ENCODE measurements at regions not wholly inside any gene's neighbourhood (a gene's known extent, or its start where the extent isn't known, plus 50 kb on each side); places are given as distances from the start of the nearest gene placed in this dataset.
"Not testable (repeated sequence)": the region's sequence is repeated elsewhere in the genome, so short reads cannot be mapped to it uniquely, and the experiment has no call there.

DNA sequence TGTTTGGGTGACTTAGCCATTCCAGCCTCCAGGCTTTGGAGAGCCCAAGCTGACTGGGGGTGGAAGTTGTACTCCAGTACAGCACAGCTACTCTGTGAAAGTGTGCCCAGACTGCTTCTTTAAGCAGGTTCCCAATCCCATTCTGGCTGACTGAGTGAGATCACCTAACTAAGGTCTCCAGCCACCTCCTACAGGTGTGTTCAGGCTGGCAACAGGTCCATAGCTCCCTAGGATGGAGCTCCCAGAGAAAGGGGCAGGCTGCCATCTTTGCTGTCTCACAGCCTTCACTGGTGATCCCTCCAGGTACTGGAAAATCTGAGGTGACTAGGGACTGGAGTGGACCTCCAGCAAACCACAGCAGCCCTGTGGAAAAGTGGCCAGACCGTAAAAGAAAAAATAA lies 445.3 kb upstream of the KCNMB2 start:
- DNase-seq (ENCODE audit: low read depth in 3 of 3): no peak

DNA sequence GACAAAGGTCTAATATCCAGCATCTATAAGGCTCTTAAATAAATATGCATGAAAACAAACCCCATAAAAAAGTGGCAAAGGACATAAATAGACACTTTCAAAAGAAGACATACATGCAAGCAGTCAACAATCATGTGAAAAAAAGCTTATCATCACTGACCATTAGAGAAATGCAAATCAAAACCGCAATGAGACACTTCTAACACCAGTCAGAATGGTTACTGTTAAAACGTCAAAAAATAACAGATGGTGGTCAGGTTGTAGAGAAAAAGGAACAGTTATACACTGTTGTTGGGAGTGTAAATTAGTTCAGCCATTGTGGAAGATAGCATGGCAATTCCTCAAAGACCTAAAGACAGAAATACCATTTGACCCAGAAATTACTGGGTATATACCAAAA lies 440.7 kb upstream of the KCNMB2 start:
- no peak for DNase-seq (ENCODE audit: low read depth in 3 of 3)

DNA sequence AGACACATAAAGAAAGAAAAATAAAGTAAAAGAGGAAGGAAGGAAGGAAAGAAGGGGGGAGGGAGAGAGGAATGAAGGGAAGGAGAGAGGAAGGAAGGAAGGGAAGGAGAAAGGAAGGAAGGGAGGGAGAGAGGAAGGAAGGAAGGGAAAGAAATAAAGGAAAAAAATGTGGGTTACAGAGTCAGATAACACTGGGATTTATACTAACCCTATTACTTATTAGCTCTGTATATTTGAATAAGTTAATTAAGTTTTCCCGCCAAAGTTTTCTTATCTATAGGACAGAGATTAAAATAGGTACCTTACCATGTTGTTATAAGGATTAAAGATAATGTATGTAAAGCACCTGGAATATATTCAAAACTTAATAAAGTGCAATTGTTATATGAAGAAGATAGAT lies 439.3 kb upstream of the KCNMB2 start:
- DNase-seq (ENCODE audit: low read depth in 3 of 3): no peak

DNA sequence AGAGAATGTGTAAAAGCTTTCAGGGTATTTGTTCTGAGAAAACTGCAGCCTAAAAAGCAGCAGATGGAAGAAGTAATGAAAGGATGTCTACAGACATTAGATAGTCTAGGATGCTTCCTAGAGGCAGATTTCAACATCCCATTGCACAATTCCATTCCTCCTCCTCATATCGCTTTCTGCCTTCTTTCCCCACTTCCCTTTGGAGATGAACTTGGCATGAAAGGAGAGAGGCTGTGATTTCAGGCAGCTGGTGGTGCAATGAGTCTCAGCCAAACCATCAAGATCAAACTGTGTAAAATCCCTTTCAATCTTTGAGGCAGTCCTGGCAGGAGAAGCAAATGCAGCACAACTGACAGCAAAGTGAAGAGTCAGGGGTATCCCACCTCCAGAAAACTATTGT lies 438.7 kb upstream of the KCNMB2 start:
- no peak for DNase-seq (ENCODE audit: low read depth in 3 of 3)

DNA sequence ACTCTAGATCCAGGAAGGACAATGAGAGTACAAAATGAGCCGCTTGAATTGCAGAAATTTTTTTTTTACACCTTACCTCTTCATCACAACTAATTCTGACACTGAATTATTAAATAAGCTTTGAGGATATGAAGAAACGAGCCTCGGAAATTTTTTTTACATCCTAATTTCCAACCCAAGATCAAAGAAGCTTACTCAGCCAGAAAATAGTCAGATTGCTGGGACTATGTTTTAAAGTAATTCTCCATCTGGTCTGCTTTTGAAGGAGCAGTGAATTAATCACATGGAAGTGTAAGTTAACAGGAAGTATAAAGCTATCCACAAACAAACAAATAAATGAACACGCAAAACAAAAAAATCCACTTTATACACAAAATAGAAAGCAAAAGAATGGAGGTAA lies 437.0 kb upstream of the KCNMB2 start:
- DNase-seq (ENCODE audit: low read depth in 3 of 3): no peak

DNA sequence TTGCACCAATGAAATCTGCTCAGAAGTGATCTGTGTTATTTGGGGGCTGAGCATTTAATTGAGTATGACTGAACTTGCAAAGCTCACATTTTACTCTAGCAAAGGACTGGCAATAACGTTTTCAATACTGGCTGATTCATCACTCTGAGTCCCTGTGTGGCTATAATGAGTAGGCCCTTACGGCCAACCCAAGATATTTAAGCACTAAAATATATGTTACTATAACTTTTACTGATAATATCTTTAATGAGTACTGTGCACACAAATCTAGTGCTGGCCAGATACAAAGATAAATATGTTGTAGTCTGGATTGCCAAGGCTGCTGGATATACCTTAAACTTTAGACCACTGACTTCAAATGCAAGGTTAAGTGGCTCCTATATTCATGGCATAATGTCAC lies 436.4 kb upstream of the KCNMB2 start:
- DNase-seq (ENCODE audit: low read depth in 3 of 3): no peak

DNA sequence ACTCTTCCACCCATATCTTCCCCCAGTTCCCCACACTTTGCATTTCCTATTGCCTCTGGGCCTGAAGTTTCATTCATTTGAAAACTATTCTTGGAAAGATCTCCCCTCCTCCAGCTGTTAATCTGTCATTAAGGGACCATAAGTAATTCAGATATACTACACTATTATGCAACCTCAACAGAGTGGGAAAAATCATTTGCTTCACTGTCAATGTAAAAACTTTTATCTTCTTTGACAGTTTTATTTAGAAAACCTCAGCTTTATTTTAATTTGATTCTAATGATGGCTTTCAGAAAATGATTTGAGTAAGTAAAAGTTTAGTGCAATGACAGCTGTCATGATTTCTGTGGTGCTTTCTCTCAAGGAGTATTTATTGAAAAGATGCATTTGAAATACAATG lies 435.3 kb upstream of the KCNMB2 start:
- no peak for DNase-seq (ENCODE audit: low read depth in 3 of 3)

DNA sequence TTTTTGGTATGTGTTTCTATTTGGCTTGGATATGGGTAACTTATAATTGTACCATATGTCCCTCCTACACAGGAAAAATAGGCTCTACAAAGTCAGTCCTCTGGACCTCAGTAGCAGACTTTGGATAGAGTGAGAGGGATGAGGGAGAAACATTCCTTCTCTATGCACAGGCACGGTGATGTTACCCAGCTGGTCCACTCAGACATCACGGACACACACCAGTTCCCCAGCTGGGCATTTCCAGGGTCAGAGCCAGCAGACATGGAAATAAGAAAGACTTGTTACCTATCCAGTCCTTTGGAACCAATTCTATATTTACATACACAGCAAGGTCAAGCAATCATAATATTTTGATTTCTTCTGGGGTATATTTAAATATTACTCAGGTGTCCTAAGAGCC lies 433.1 kb upstream of the KCNMB2 start:
- DNase-seq (ENCODE audit: low read depth in 3 of 3): no peak

DNA sequence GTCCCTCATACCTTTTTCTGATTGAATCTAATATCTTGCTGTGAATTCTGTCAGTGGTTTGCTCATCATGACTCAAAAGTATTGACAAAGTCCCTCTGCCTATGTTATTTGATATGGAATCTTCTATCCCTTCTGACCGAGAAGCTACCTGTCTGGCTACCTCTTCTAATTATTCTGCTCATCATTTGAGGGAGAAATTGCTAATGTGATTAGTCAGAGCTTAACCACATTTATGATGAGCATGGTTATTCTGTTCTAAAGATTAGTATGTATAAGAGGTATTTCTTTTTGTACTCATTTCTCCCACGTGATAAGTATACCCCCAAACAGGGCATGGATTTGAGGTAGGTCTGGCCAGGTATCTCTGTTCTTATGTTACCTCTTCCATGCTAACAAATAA lies 428.4 kb upstream of the KCNMB2 start:
- DNase-seq (ENCODE audit: low read depth in 3 of 3): no peak

DNA sequence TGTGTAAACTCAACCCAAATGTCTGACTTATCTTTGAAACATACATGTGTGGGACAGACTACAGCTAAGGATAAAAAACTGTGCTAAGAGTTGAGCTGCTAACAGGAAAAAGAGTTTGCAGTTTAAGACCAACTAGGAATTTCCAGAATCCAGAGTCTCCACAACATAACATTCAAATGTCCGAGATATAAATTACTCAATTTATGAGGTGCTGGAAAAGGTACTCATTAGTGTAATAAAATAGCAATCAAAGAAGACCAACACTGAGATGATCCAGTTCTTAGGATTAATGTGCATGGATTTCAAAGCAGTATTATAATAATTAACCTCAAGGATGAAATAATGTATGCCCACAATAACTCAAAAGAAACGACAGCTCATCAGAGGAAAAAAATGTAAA lies 426.5 kb upstream of the KCNMB2 start:
- no peak for DNase-seq (ENCODE audit: low read depth in 3 of 3)

DNA sequence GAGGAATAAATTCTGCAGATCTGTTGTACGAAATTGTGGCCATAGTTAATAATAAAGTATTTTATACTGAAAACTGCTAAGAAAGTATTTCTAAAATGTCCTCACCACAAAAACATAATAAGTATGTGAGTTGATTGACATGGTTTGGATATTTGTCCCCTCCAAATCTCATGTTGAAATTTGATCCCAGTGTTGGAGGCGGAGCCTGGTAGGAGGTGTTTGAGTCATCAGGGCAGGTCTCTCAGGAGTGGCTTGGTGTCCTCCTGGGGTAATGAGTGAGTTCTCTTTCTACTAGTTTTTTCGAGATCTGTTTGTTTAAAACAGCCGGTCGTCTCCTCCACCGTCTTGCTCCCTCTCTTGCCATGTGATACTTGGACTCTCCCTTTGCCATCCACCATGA lies 424.1 kb upstream of the KCNMB2 start:
- no peak for DNase-seq (ENCODE audit: low read depth in 3 of 3)

DNA sequence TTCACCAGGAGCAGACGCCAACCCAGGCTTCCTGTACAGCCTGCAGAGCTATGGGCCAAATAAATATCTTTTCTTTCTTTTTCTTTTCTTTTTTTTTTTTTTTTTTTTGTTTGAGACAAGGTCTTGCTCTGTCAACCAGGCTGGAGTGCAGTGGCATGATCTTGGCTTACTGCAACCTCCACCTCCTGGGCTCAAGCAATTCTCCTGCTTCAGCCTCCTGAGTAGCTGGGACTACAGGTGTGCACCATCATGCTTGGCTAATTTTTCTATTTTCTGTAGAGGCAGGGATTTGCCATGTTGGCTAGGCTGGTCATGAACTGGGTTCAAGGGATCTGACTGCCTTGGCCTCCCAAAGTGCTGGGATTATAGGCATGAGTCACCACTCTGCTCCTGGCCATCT lies 423.7 kb upstream of the KCNMB2 start:
- not testable (repeated sequence) for DNase-seq (ENCODE audit: low read depth in 3 of 3)

DNA sequence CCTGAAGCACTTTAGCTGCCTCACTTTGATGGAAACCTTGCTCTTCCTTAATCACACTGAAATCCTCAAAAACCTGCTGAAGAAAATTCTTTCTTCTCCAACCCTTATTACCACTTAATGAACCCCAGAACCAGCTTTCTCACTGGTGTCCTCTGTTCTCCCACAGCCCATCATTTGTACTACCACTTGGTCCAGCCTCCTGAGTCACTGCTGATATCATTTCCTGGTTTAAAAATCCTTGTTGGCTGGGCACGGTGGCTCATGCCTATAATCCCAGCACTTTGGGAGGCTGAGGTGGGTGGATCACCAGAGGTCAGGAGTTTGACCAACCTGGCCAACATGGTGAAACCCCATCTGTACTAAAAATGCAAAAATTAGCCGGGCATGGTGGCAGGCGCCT lies 418.6 kb upstream of the KCNMB2 start:
- no peak for DNase-seq (ENCODE audit: low read depth in 3 of 3)

DNA sequence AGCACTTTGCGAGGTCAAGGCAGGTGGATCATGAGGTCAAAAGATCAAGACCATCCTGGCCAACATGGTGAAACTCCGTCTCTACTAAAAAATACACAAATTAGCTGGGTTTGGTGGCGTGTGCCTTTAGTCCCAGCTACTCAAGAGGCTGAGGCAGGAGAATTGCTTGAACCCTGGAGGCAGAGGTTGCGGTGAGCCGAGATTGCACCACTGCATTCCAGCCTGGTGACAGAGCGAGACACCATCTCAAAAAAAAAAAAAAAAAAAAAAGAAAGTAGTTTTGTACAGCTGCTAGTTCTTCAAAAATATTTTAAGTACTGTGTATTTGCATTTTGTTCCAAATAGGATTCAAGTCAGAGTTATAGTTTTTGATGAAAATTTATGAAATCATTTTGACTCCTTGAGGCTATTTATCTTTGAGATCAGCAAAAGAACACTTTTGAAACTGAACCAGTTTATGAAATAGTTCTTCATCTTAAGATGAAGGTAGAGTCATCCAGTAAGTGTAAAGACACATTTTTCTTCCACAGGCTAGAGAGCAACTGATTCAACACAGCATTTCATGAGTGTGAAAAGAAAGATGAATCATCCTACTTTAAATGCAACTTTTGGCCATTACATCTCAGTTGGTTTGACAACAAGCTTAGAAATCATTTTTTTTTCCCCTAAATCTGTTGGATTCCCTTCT lies 416.5 kb upstream of the KCNMB2 start:
- DNase-seq (ENCODE audit: low read depth in 3 of 3): not testable (repeated sequence)

DNA sequence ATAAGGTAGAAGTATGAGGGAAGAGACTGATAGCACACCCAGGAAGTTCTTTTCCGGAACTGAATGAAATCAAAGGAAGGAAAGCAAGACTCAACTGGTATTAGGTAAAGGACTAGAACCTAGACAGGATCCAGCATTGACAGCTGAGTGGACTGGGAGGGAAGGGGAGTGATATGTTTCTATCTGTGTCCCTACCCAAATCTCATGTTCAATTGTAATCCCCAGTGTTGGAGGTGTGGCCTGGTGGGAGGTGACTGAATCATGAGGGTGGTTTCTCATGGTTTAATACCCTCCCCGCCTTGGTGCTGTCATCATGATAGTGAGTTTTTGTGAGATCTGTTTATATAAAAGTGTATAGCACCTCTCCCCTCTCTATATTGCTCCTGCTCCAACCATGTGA lies 415.9 kb upstream of the KCNMB2 start:
- DNase-seq (ENCODE audit: low read depth in 3 of 3): no peak

DNA sequence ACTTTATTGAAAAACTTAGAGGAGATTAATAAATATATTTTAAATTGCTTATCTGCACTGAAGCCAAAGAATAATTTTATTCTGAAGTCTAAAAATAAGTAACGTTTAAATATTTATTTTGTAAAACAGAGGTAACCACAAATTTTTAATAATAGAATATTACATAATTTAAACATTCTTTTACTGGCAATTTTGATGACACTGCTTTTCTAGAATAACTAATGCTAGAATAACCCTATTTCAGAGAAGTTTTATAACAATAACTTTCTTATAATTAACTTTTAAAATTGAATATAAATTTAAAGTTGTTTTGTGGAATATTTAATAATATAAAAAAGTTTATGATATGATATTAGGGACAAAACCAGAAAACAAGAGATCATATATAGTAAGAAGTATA lies 409.6 kb upstream of the KCNMB2 start:
- DNase-seq (ENCODE audit: low read depth in 3 of 3): no peak

DNA sequence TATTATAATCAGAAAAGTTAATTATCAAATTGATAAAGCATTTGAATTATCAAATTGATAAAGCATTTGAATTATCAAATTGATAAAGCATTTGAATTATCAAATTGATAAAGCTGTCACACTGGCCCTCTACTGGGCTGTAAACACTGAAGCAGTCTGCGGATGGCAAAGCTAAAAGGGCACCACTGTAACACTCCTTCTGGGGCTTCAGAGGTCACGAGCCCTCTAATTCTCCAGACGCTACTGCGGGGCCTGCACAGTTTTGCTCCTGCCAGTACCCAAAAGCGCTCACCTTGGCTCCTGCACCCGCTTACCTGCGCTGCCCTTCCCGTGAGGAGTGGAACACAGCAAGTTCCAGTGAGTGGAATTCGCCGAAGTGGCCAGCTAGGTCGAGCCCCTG lies 409.0 kb upstream of the KCNMB2 start:
- no peak for DNase-seq (ENCODE audit: low read depth in 3 of 3)

DNA sequence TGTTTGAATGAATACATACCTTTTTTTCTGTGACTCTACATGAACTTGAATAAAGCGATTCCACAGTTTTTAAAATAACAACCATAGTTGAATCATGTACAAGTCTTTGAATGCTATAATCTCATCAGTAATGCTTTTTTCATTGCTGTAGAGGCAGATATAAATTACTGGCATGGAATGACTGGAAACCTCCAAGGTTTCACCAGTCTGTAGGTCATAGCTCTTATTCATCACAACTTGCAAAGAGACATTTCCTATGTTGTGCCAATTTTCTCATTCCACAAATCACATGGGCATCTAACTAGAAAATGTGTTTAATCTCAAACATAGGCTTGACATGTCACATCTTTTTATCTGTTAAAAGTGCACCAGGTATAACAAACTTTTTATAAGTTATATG lies 407.1 kb upstream of the KCNMB2 start:
- DNase-seq (ENCODE audit: low read depth in 3 of 3): no peak

DNA sequence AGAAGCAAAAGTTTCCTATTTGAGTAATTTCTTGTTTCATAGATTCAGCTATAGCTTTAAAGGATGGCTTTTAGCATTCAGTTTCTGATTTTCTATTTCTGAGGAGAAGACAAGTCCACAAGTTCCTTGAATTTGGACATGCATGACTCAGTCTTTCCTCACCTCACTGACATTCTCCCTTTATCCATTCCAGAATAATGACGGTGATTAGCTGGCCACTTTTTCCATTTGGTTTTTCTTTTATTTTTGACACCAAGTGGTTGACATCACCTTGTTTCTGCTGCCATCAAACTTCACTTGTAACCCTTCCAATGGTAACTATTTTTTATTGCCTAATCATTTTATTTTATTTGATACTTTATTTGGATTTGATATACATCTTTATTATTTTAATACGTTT lies 404.4 kb upstream of the KCNMB2 start:
- DNase-seq (ENCODE audit: low read depth in 3 of 3): no peak

DNA sequence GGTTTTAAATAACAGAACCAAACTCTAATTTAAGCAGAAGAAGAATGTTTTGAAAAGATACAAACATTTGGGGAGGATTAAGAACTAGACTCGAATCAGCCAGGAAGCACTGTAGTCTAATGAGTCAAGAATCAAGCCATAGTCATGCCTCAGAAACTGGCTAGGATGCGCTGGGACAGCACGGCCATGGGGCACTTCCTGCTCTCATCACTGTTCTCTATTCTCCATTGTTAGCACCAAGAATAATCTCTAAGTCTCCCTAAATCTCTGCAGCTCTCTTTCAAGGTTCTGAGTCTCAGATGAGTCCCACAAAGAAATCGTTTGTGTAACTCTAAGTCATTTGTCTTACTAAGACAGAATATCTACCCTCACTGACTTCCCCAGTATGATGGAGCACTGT lies 399.0 kb upstream of the KCNMB2 start:
- DNase-seq (ENCODE audit: low read depth in 3 of 3): no peak

DNA sequence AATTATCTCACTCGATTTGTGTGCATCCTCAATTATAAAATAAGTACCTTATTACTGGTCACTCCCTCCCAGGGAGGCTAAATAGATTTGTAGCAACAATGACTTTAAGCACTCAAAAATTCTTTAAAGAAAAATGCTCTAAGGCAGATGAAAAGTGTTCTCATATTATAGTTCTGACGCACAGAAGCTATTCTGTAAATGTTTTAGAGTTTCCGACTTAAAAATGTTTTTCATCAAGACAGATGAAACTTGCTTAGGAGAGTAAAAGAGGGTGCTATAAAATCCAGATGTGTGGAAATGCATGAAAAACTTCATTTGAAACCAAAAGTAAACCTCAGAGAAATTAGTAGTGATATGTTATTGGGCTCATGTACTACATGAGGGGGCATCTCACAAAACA lies 398.4 kb upstream of the KCNMB2 start:
- no peak for DNase-seq (ENCODE audit: low read depth in 3 of 3)

DNA sequence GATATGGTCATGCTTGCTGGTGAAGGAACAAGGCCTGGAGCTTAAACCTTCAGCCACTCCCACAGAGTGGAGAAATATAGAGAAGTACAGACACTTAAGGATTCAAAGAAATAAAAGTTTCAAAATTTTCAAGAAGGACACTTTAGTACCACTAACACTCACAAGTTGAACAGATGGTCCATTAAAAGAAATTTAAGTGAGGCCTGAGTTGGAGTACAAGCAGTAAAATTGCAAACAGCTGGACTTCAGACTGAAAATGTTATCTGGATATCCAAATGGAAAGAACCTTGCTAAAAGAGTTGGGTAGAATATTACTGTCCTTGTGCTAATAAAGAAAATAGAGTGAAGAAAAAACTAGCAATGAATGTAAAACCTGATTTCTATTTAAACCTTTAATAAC lies 397.1 kb upstream of the KCNMB2 start:
- DNase-seq (ENCODE audit: low read depth in 3 of 3): no peak

DNA sequence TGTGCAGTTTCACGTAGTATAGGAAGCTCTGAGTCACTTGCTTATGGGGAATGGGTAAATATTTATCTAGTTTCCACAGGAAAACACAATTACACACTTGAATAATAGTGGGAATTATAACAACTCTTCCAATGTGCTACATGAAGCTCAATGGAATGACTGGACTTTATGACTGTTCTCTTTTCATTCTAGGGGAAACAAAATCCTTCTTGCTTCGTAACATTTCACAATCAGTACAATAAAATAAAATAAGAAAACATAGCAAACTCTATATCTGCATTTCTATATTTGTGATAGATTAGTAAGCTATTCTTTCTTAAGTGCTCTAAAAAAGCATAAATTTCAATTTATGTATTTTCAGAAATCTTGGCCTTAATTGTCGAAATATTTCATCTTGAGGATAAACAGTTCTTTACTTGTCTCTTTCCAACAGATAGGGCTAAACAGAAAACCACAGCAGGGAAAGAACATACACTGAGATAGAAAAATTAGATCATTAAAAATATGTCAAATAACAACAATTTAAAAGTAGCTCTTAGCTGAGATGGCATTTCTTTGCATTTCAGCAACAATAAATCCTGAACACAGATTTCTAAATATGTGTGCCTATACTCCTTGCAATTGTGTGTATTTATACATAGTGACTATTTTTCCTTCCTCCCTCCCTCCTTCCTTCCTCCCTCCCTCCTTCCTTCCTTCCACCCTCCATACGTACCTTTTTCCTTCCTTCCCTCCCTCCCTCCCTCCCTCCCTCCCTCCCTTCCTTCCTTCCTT lies 395.5 kb upstream of the KCNMB2 start:
- no peak for DNase-seq (ENCODE audit: low read depth in 3 of 3)

DNA sequence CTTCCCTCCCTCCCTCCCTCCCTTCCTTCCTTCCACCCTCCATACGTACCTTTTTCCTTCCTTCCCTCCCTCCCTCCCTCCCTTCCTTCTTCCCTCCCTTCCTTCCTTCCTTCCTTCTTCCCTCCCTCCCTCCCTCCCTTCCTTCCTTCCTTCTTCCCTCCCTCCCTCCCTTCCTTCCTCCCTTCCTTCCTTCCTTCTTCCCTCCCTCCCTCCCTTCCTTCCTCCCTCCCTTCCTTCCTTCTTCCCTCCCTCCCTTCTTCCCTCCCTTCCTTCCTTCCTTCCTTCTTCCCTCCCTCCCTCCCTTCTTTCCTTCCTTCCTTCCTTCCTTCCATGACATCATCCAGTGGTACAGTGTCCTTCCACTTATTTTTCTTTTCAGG lies 394.9 kb upstream of the KCNMB2 start:
- DNase-seq (ENCODE audit: low read depth in 3 of 3): not testable (repeated sequence)
